CD14-positive monocyte (primary cell): ENCODE measurements at regions not wholly inside any gene's neighbourhood (a gene's known extent, or its start where the extent isn't known, plus 50 kb on each side); places are given as distances from the start of the nearest gene placed in this dataset.

Source experiments
- DNase-seq, 3 donors: peaks; one replicate each; pipeline ENCODE4 v3.0.0-alpha.2; 2011 to 2022
- H2AFZ ChIP-seq: 2 replicates; pipeline ENCODE4 v1.6.0; 2012; ENCODE audit warnings: mild to moderate bottlenecking, low read depth, low read length, inconsistent platforms; ENCODE audit not compliant: insufficient read depth, poor library complexity, severe bottlenecking
- H3K27ac ChIP-seq, 2 donors: 1 replicate in 1 of 2; 2 replicates in 1 of 2; pipeline ENCODE4 v1.5.1; 2012 to 2013; ENCODE audit warnings: low read length in 2 of 2, control low read depth in 1 of 2, inconsistent platforms in 1 of 2, low read depth in 1 of 2, mild to moderate bottlenecking in 1 of 2
- H3K27me3 ChIP-seq, 2 donors: one replicate each; pipeline versions ENCODE4 v1.6.0 to v1.6.1; 2011 to 2013; ENCODE audit warnings: low read length in 2 of 2; ENCODE audit not compliant: control insufficient read depth in 2 of 2, insufficient read depth in 2 of 2
- H3K36me3 ChIP-seq, 2 donors: replicated peaks in 1 of 2; 1 replicate in 1 of 2; 2 replicates in 1 of 2; pipeline versions ENCODE4 v1.5.1 to v1.6.1; 2012 to 2013; ENCODE audit warnings: low read length in 2 of 2, control low read depth in 1 of 2, inconsistent platforms in 1 of 2, mild to moderate bottlenecking in 1 of 2; ENCODE audit not compliant: insufficient read depth in 2 of 2, control insufficient read depth in 1 of 2
- H3K4me1 ChIP-seq, 2 donors: 1 replicate in 1 of 2; 2 replicates in 1 of 2; pipeline versions ENCODE4 v1.5.1 to v1.6.1; 2012 to 2013; ENCODE audit warnings: low read length in 2 of 2, control low read depth in 1 of 2, inconsistent platforms in 1 of 2, mild to moderate bottlenecking in 1 of 2, moderate library complexity in 1 of 2; ENCODE audit not compliant: insufficient read depth in 2 of 2, control insufficient read depth in 1 of 2
- H3K4me2 ChIP-seq: replicated peaks from 2 replicates; pipeline ENCODE3; 2012; ENCODE audit warnings: low read length, moderate library complexity, mild to moderate bottlenecking; ENCODE audit not compliant: poor library complexity, severe bottlenecking; ENCODE audit errors: extremely low read depth
- H3K4me3 ChIP-seq, 3 experiments: fragments of 200-600 bp in 1 of 3; sonication (generic) in 1 of 3; replicated peaks in 1 of 3; 1 replicate in 2 of 3; 2 replicates in 1 of 3; pipeline ENCODE4 v1.5.1; 2011 to 2013; ENCODE audit warnings: low read length in 3 of 3, mild to moderate bottlenecking in 3 of 3, control low read depth in 2 of 3, low read depth in 2 of 3, inconsistent platforms in 1 of 3, moderate library complexity in 1 of 3
- H3K79me2 ChIP-seq: 2 replicates; pipeline ENCODE4 v1.6.0; 2012; ENCODE audit warnings: mild to moderate bottlenecking, control low read depth, inconsistent platforms, low read length, moderate library complexity; ENCODE audit not compliant: insufficient read depth
- H3K9ac ChIP-seq: 2 replicates; pipeline ENCODE4 v1.6.0; 2017; ENCODE audit warnings: low read length, mild to moderate bottlenecking; ENCODE audit not compliant: insufficient read depth, poor library complexity, severe bottlenecking
- H3K9me3 ChIP-seq, 2 donors: replicated peaks in 1 of 2; 1 replicate in 1 of 2; 2 replicates in 1 of 2; pipeline versions ENCODE4 v1.5.1 to v1.6.1; 2012 to 2013; ENCODE audit warnings: low read length in 2 of 2, control low read depth in 1 of 2; ENCODE audit not compliant: control insufficient read depth in 1 of 2, insufficient read depth in 1 of 2
- H4K20me1 ChIP-seq: 2 replicates; pipeline ENCODE4 v1.6.0; 2012; ENCODE audit warnings: mild to moderate bottlenecking, low read length, control low read depth, moderate library complexity; ENCODE audit not compliant: insufficient read depth
- H3K27ac Mint-ChIP-seq, 7 donors: one replicate each; pipeline ENCODE4 v1.8.0; 2020; ENCODE audit warnings: mild to moderate bottlenecking in 7 of 7, mixed read lengths in 7 of 7, moderate library complexity in 6 of 7, inconsistent platforms in 2 of 7
- H3K27me3 Mint-ChIP-seq, 3 donors: one replicate each; pipeline ENCODE4 v1.8.0; 2021 to 2022; ENCODE audit warnings: low read depth in 3 of 3, mild to moderate bottlenecking in 3 of 3, mixed read lengths in 3 of 3, moderate library complexity in 3 of 3, inconsistent platforms in 1 of 3
- H3K36me3 Mint-ChIP-seq, 2 donors: one replicate each; pipeline ENCODE4 v1.8.0; 2020; ENCODE audit warnings: mixed read lengths in 2 of 2, inconsistent platforms in 1 of 2, mild to moderate bottlenecking in 1 of 2
- H3K4me1 Mint-ChIP-seq: one replicate; pipeline ENCODE4 v1.8.0; 2020; ENCODE audit warnings: mild to moderate bottlenecking, mixed read lengths
- H3K4me3 Mint-ChIP-seq, 2 donors: one replicate each; pipeline ENCODE4 v1.8.0; 2020; ENCODE audit warnings: mild to moderate bottlenecking in 2 of 2, mixed read lengths in 2 of 2, moderate library complexity in 1 of 2
- H3K9me3 Mint-ChIP-seq, 7 donors: one replicate each; pipeline ENCODE4 v1.8.0; 2020 to 2022; ENCODE audit warnings: mixed read lengths in 7 of 7, mild to moderate bottlenecking in 6 of 7, moderate library complexity in 6 of 7, inconsistent platforms in 2 of 7
- WGBS: methylation state at CpG from one replicate; pipeline ENCODE4 v1.1.5; 2013; ENCODE audit warnings: missing lambda C conversion rate; ENCODE audit not compliant: insufficient coverage; 5-methylcytosine and 5-hydroxymethylcytosine counted together
- intact Hi-C, 2 donors: fragments of 100-400 bp; cut with micrococcal nuclease; formaldehyde crosslinking; loops; one replicate each; pipeline versions ENCODE4 v1.15.0 to v1.15.1; 2023
- TF ChIP-seq, protein P1 (sequence below): fragments of 200-600 bp; IDR thresholded peaks from one replicate; pipeline ENCODE4 v1.8.0; 2022; ENCODE audit warnings: antibody characterized with exemption, mild to moderate bottlenecking

GRCh38 chr10:4749271-4749574 is 76.8 kb upstream of the AKR1E2 start:
- H3K27me3 ChIP-seq = no peaks in the 10 kb centered on the region
- Mint-ChIP-seq H3K4me1 (no peaks in the 10 kb centered on the region), H3K27ac (peak overlapping the region in 1 of 7 donors; percentile 68), H3K27me3 (peaks cover 0 to 3% (median 1%) of the 10 kb centered on the region in 3 donors), H3K9me3 (peaks cover 0 to 1% (median 0%) of the 10 kb centered on the region in 7 donors), H3K4me3 (no peak overlapping the region), H3K36me3 (no peaks in the 10 kb centered on the region)
- H3K4me2 ChIP-seq = no peak overlapping the region
- TF ChIP-seq, protein P1, sequence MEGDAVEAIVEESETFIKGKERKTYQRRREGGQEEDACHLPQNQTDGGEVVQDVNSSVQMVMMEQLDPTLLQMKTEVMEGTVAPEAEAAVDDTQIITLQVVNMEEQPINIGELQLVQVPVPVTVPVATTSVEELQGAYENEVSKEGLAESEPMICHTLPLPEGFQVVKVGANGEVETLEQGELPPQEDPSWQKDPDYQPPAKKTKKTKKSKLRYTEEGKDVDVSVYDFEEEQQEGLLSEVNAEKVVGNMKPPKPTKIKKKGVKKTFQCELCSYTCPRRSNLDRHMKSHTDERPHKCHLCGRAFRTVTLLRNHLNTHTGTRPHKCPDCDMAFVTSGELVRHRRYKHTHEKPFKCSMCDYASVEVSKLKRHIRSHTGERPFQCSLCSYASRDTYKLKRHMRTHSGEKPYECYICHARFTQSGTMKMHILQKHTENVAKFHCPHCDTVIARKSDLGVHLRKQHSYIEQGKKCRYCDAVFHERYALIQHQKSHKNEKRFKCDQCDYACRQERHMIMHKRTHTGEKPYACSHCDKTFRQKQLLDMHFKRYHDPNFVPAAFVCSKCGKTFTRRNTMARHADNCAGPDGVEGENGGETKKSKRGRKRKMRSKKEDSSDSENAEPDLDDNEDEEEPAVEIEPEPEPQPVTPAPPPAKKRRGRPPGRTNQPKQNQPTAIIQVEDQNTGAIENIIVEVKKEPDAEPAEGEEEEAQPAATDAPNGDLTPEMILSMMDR = no peak
- no peaks in the 10 kb centered on the region for H3K36me3 ChIP-seq
- H3K9me3 ChIP-seq = no peaks in the 10 kb centered on the region
- H3K9ac ChIP-seq = no peak overlapping the region
- H3K4me3 ChIP-seq = no peak overlapping the region
- H3K79me2 ChIP-seq = no peaks in the 10 kb centered on the region
- H2AFZ ChIP-seq = no peak overlapping the region
- no peaks in the 10 kb centered on the region for H4K20me1 ChIP-seq
- H3K4me1 ChIP-seq = no peaks in the 10 kb centered on the region
- H3K27ac ChIP-seq = no peak overlapping the region
- intact Hi-C loops = no loop called here
- WGBS = 90% methylated on average over 2 of the region's 4 CpGs
- no peak for DNase-seq

DNA sequence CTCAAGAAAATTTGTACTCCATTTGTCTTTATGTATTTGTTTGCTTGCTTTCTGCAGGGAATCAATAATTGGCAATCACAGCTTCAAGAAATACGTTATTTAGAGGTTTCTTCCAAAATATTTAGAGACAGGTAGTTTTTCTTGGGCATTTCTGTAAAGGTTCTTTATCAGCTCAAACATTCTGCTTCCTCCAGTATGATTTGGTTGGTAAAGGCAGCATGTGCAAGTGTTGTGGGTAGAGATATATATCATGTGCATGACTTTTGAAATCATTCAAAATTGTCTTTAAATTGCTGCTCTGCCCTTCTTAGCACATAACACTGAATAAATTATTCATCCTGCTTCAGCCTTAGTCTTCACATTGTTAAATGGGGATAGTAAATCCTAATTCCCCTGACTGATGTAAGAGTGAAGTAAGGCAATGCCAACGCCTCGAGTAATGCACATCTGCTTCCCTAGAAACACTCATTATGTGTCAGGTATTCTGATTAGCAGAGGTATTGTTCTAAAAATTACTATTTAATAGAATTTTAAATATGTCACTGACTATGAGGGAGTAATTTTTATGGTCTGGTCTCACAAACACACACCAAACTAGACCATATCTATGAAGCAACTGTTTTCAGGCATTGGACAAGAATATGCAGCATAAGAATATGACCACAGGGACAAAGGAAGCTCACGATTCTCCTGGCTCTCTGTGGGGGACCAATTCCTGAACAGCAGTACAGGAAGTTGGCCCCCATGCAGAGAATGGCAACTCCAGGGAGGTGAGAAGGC is 77.3 kb upstream of the AKR1E2 start:
- intact Hi-C loops = no loop called here
- H3K9me3 Mint-ChIP-seq = peaks cover 0 to 7% (median 1%) of the 10 kb centered on the region in 7 donors
- Histone ChIP-seq H3K4me3 (no peak overlapping the region), H3K4me2 (no peak overlapping the region), H3K79me2 (no peaks in the 10 kb centered on the region), H4K20me1 (no peaks in the 10 kb centered on the region), H3K4me1 (no peaks in the 10 kb centered on the region), H3K9me3 (no peaks in the 10 kb centered on the region), H3K36me3 (no peaks in the 10 kb centered on the region), H3K27ac (no peak overlapping the region), H2AFZ (no peak overlapping the region), H3K9ac (no peak overlapping the region), H3K27me3 (no peaks in the 10 kb centered on the region)
- H3K27me3 Mint-ChIP-seq = peaks cover 0 to 3% (median 1%) of the 10 kb centered on the region in 3 donors
- DNase-seq = no peak
- 36% methylated on average over 2 of the region's 4 CpGs for WGBS
- no peaks in the 10 kb centered on the region for H3K36me3 Mint-ChIP-seq
- peak overlapping the region in 1 of 7 donors; percentile 68 for H3K27ac Mint-ChIP-seq
- H3K4me1 Mint-ChIP-seq = no peaks in the 10 kb centered on the region
- TF ChIP-seq, protein P1 = no peak
- no peak overlapping the region for H3K4me3 Mint-ChIP-seq
